RWPE2 (cell line): ENCODE measurements at regions not wholly inside any gene's neighbourhood (a gene's known extent, or its start where the extent isn't known, plus 50 kb on each side); places are given as distances from the start of the nearest gene placed in this dataset.

ENCODE experiments used
- ATAC-seq: fragments of 200-7000 bp; cut with Tn5 transposase; 3 replicates; pipeline ENCODE4 v1.9.1; 2021; ENCODE audit warnings: low read depth
- DNase-seq: peaks from one replicate; pipeline ENCODE4 v3.0.0-alpha.2; 2020; ENCODE audit warnings: low spot score
- H3K27ac ChIP-seq: fragments of 450-650 bp; 2 replicates; pipeline ENCODE4 v1.5.1; 2017; ENCODE audit warnings: mild to moderate bottlenecking; ENCODE audit not compliant: poor library complexity, severe bottlenecking
- H3K27me3 ChIP-seq: fragments of 250-450 bp; sonication (Bioruptor Pico); 2 replicates; pipeline ENCODE4 v1.5.1; 2021; ENCODE audit warnings: mild to moderate bottlenecking, moderate library complexity; ENCODE audit not compliant: insufficient read depth, poor library complexity, severe bottlenecking
- H3K36me3 ChIP-seq: fragments of 250-450 bp; sonication (Bioruptor Pico); 2 replicates; pipeline ENCODE4 v1.5.1; 2020; ENCODE audit warnings: low read depth, mild to moderate bottlenecking, moderate library complexity
- H3K4me1 ChIP-seq: fragments of 250-450 bp; sonication (Bioruptor Pico); 2 replicates; pipeline ENCODE4 v1.5.1; 2021; ENCODE audit warnings: mild to moderate bottlenecking, moderate library complexity; ENCODE audit not compliant: insufficient read depth, poor library complexity, severe bottlenecking
- H3K4me3 ChIP-seq: fragments of 250-450 bp; sonication (Bioruptor Pico); 2 replicates; pipeline ENCODE4 v1.5.1; 2021; ENCODE audit warnings: mild to moderate bottlenecking, moderate library complexity; ENCODE audit not compliant: severe bottlenecking
- H3K9me3 ChIP-seq: fragments of 250-450 bp; sonication (Bioruptor Pico); 2 replicates; pipeline ENCODE4 v1.5.1; 2021; ENCODE audit warnings: mild to moderate bottlenecking, moderate library complexity; ENCODE audit not compliant: severe bottlenecking
- TF ChIP-seq, protein P1 (sequence below): fragments of 450-650 bp; IDR thresholded peaks from one replicate; pipeline ENCODE4 v1.5.1; 2017; ENCODE audit warnings: mild to moderate bottlenecking, moderate library complexity; ENCODE audit not compliant: poor library complexity, severe bottlenecking

DNA sequence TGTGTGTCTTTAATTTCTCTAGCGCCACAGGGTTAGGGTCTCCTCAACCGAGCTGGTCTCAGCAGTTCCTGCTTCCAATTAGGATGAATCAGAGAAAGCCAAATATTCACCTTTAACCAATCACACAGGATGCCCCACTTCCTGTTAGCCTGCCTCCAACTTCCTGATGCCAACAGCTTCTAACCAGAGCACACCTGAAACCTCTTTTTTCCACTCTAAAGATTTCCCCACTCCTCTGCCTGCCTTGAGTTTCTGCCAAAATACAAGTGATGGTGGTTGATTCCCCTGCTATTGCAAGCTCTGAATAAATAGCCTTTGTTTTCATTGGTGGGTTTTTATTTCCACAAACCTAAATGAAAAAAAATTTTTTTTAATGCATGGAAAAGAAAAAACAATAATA is 144.7 kb upstream of the UST start:
- TF ChIP-seq, protein P1, sequence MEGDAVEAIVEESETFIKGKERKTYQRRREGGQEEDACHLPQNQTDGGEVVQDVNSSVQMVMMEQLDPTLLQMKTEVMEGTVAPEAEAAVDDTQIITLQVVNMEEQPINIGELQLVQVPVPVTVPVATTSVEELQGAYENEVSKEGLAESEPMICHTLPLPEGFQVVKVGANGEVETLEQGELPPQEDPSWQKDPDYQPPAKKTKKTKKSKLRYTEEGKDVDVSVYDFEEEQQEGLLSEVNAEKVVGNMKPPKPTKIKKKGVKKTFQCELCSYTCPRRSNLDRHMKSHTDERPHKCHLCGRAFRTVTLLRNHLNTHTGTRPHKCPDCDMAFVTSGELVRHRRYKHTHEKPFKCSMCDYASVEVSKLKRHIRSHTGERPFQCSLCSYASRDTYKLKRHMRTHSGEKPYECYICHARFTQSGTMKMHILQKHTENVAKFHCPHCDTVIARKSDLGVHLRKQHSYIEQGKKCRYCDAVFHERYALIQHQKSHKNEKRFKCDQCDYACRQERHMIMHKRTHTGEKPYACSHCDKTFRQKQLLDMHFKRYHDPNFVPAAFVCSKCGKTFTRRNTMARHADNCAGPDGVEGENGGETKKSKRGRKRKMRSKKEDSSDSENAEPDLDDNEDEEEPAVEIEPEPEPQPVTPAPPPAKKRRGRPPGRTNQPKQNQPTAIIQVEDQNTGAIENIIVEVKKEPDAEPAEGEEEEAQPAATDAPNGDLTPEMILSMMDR: no peak
- Histone ChIP-seq H3K36me3 (no peaks in the 10 kb centered on the region), H3K4me3 (no peak overlapping the region), H3K9me3 (no peaks in the 10 kb centered on the region), H3K27me3 (no peaks in the 10 kb centered on the region), H3K27ac (no peak overlapping the region), H3K4me1 (no peaks in the 10 kb centered on the region)
- no peak for ATAC-seq
- DNase-seq: no peak

DNA sequence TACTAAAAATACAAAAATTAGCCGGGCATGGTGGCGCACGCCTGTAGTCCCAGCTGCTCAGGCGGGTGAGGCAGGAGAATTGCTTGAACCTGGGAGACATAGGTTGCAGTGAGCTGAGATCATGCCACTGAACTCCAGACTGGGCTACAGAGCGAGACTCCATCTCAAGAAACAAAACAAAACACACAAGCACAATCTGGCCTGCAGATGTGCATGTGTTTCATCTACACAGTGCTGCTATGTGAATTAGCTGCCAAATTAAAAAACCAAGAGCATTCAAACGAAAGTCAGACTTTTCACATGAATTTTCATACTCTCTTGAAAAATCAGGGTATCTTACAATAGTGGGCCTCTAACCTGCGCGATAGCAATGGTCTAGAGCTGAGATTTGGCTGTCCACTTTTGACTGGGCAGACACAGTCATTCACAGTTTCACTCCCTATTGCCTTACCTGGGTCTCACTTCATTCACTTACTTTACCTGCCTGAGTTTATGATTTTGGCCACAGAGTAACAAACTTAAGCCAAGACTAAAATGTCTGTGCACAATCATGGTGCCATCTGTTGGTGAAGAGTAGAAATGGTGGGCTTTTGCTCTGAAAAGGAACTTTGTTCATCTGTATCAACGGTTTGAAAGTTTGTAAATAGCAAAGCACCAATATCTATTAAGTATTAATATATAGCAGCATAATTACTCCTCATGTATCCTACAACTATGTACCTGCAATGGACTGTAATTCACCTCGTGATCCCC is 138.5 kb upstream of the UST start:
- no peak for ATAC-seq
- H3K4me3 ChIP-seq: no peak overlapping the region
- no peak overlapping the region for H3K27ac ChIP-seq
- no peaks in the 10 kb centered on the region for H3K4me1 ChIP-seq
- no peaks in the 10 kb centered on the region for H3K36me3 ChIP-seq
- TF ChIP-seq, protein P1: peak; percentile 57
- DNase-seq: no peak
- H3K27me3 ChIP-seq: no peaks in the 10 kb centered on the region
- no peaks in the 10 kb centered on the region for H3K9me3 ChIP-seq

DNA sequence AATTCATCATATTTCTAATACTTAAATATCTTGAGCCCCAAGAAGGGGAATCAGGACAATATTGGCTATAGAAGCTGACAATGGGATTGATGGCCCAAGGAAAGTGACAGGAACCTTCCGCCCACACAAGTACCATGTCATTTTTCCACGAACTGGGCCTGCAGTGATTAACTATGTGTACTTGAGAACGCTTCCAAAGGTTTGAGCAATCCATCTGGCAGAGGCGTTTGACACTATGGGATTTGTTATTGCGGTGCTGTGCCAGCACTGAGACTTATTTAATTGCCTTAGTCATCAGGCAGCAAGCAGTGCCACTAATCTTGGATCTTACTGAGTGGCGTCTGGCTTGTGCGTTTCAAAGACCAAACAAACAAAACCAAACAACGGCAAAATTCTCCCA is 135.6 kb upstream of the UST start:
- H3K9me3 ChIP-seq: no peaks in the 10 kb centered on the region
- no peaks in the 10 kb centered on the region for H3K27me3 ChIP-seq
- no peak overlapping the region for H3K27ac ChIP-seq
- no peaks in the 10 kb centered on the region for H3K4me1 ChIP-seq
- H3K4me3 ChIP-seq: no peak overlapping the region
- ATAC-seq (peak; percentile 41; the same call in 1 of the 3 replicates), DNase-seq (no peak)
- H3K36me3 ChIP-seq: no peaks in the 10 kb centered on the region
- TF ChIP-seq, protein P1: no peak

DNA sequence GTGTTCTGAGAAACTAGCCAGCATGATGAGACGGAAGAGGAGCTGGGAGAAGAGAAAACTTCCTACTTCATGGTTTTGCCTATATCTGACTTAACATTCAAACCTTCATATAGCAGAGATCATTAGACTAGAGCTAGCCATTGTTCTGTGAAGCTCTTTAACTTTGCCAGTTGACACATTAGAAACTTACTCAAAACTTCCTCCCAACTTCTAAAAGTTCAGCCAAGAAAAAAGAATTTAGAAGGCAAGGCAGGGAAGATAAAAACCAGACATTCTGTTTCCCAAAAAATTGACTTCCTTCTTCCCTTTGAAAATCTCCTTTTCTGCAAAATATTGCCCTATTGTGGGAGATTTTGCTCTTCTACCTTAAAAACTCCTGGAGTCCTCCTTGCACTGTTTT is 134.8 kb upstream of the UST start:
- Histone ChIP-seq H3K27me3 (no peaks in the 10 kb centered on the region), H3K36me3 (no peaks in the 10 kb centered on the region), H3K4me3 (no peak overlapping the region), H3K27ac (no peak overlapping the region), H3K4me1 (no peaks in the 10 kb centered on the region), H3K9me3 (no peaks in the 10 kb centered on the region)
- TF ChIP-seq, protein P1: no peak
- DNase-seq (no peak), ATAC-seq (no peak)

DNA sequence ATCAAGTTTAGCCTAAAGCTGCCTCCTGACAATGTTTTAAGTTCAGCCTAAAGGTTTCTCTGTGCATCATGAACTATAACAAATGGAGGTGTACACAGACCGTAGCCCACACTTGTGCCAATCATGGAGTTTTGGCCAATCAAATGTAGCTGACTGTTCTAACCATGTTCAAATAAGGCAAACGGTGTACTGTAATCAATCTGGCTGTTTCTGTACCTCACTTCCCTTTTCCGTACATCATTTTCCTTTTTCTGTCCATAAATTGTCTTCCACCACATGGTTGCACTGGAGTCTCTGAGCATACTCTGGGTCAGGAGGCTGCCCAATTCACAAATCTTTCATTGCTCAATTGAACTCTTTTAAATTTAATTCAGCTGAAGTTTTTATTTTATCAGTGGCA is 132.2 kb upstream of the UST start:
- no peaks in the 10 kb centered on the region for H3K36me3 ChIP-seq
- no peak overlapping the region for H3K4me3 ChIP-seq
- no peak for DNase-seq
- no peaks in the 10 kb centered on the region for H3K27me3 ChIP-seq
- H3K4me1 ChIP-seq: no peaks in the 10 kb centered on the region
- TF ChIP-seq, protein P1: no peak
- ATAC-seq: no peak
- H3K9me3 ChIP-seq: no peaks in the 10 kb centered on the region
- no peak overlapping the region for H3K27ac ChIP-seq
